SK-N-MC (cell line): ENCODE measurements at regions not wholly inside any gene's neighbourhood (a gene's known extent, or its start where the extent isn't known, plus 50 kb on each side); places are given as distances from the start of the nearest gene placed in this dataset.

Experiments used
- EZH2 ChIP-seq: fragments of 200-600 bp; sonication (generic); IDR thresholded peaks from one replicate; pipeline ENCODE4 v1.6.1; 2017; ENCODE audit warnings: antibody characterized with exemption
- FOXP2 ChIP-seq: optimal IDR thresholded peaks from 2 replicates; pipeline ENCODE3; 2011; ENCODE audit warnings: mild to moderate bottlenecking, moderate library complexity; ENCODE audit not compliant: insufficient read depth; ENCODE audit errors: extremely low read length, control extremely low read depth
- POLR2AphosphoS5 ChIP-seq: IDR thresholded peaks from 2 replicates; pipeline ENCODE4 v1.6.1; 2012; ENCODE audit warnings: mild to moderate bottlenecking, low read depth, low read length, borderline replicate concordance

DNA sequence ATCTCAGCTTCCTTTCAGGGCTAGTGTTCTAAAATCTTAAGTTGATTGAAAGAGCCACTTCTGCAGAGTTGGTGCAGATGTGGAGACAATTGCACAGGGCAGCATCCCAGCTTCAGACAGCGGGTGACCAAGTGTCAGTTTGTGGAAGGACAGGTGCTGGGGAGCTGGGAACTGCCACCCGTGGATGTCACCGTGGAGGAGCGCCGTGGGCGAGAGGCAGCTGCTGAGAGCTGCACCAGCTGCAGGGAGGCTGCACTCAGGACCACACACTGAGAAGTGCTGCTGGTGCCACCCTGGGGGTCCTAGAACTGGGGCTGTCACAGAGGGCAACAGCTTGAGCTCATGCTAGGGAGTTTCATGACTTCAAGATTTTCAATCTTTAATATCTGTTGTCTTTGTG is 543.0 kb upstream of the FZD8 start:
- TF ChIP-seq EZH2 (no peak), POLR2AphosphoS5 (no peak), FOXP2 (no peak)
